Neural progenitor cell (in vitro differentiated cells): ENCODE measurements at regions not wholly inside any gene's neighbourhood (a gene's known extent, or its start where the extent isn't known, plus 50 kb on each side); places are given as distances from the start of the nearest gene placed in this dataset.

Experiments used
- DNase-seq: peaks from one replicate; pipeline ENCODE4 v3.0.0-alpha.2; 2016; ENCODE audit warnings: low spot score
- H2AFZ ChIP-seq: fragments of 200-600 bp; sonication (generic); replicated peaks from 2 replicates; pipeline ENCODE4 v1.6.1; 2016; ENCODE audit warnings: antibody characterized with exemption
- H3F3A ChIP-seq: fragments of 200-600 bp; sonication (generic); 2 replicates; pipeline ENCODE4 v1.6.1; 2016; ENCODE audit warnings: antibody characterized with exemption, low read depth
- H3K27ac ChIP-seq: fragments of 200-600 bp; sonication (generic); 2 replicates; pipeline ENCODE4 v1.5.1; 2016; ENCODE audit warnings: mild to moderate bottlenecking
- H3K27me3 ChIP-seq: fragments of 200-600 bp; sonication (generic); 2 replicates; pipeline ENCODE4 v1.6.1; 2016; ENCODE audit warnings: mild to moderate bottlenecking, moderate library complexity
- H3K36me3 ChIP-seq: fragments of 200-600 bp; sonication (generic); 2 replicates; pipeline ENCODE4 v1.5.1; 2016
- H3K4me1 ChIP-seq: fragments of 200-600 bp; sonication (generic); 2 replicates; pipeline ENCODE4 v1.6.1; 2016; ENCODE audit warnings: mixed run types
- H3K4me2 ChIP-seq: fragments of 200-600 bp; sonication (generic); 2 replicates; pipeline ENCODE4 v1.6.1; 2016
- H3K4me3 ChIP-seq: fragments of 200-600 bp; sonication (generic); 2 replicates; pipeline ENCODE4 v1.5.1; 2016
- H3K79me2 ChIP-seq: fragments of 200-600 bp; sonication (generic); 2 replicates; pipeline ENCODE4 v1.6.1; 2016; ENCODE audit warnings: low read depth
- H3K9ac ChIP-seq: fragments of 200-600 bp; sonication (generic); 2 replicates; pipeline ENCODE4 v1.6.1; 2016
- H3K9me3 ChIP-seq: fragments of 200-600 bp; sonication (generic); 2 replicates; pipeline ENCODE4 v1.5.1; 2016; ENCODE audit warnings: low read depth
- H4K20me1 ChIP-seq: fragments of 200-600 bp; sonication (generic); 2 replicates; pipeline ENCODE4 v1.6.1; 2016; ENCODE audit warnings: low read depth
- H3K27ac Mint-ChIP-seq: 3 replicates; pipeline ENCODE4 v1.8.0; 2021; ENCODE audit warnings: mixed read lengths
- H3K27me3 Mint-ChIP-seq: 2 replicates; pipeline ENCODE4 v1.8.0; 2022; ENCODE audit warnings: low read depth, mild to moderate bottlenecking, inconsistent platforms, moderate library complexity, mixed read lengths; ENCODE audit not compliant: insufficient read depth
- H3K36me3 Mint-ChIP-seq: 3 replicates; pipeline ENCODE4 v1.8.0; 2021; ENCODE audit warnings: mixed read lengths
- H3K4me1 Mint-ChIP-seq: 3 replicates; pipeline ENCODE4 v1.8.0; 2021; ENCODE audit warnings: mixed read lengths
- H3K4me3 Mint-ChIP-seq: 3 replicates; pipeline ENCODE4 v1.8.0; 2021; ENCODE audit warnings: mild to moderate bottlenecking, moderate library complexity, mixed read lengths
- H3K9me3 Mint-ChIP-seq: 3 replicates; pipeline ENCODE4 v1.8.0; 2020; ENCODE audit warnings: mixed read lengths
- CTCF ChIP-seq: fragments of 200-600 bp; sonication (generic); IDR thresholded peaks from 2 replicates; pipeline ENCODE4 v1.5.1; 2017; ENCODE audit warnings: antibody characterized with exemption, mild to moderate bottlenecking
- EZH2 ChIP-seq: fragments of 200-600 bp; sonication (generic); IDR thresholded peaks from 2 replicates; pipeline ENCODE4 v1.6.1; 2017; ENCODE audit warnings: antibody characterized with exemption, mild to moderate bottlenecking, moderate library complexity
- EZH2phosphoT487 ChIP-seq: fragments of 200-600 bp; sonication (generic); IDR thresholded peaks from 2 replicates; pipeline ENCODE4 v1.6.1; 2017; ENCODE audit warnings: antibody characterized with exemption

DNA sequence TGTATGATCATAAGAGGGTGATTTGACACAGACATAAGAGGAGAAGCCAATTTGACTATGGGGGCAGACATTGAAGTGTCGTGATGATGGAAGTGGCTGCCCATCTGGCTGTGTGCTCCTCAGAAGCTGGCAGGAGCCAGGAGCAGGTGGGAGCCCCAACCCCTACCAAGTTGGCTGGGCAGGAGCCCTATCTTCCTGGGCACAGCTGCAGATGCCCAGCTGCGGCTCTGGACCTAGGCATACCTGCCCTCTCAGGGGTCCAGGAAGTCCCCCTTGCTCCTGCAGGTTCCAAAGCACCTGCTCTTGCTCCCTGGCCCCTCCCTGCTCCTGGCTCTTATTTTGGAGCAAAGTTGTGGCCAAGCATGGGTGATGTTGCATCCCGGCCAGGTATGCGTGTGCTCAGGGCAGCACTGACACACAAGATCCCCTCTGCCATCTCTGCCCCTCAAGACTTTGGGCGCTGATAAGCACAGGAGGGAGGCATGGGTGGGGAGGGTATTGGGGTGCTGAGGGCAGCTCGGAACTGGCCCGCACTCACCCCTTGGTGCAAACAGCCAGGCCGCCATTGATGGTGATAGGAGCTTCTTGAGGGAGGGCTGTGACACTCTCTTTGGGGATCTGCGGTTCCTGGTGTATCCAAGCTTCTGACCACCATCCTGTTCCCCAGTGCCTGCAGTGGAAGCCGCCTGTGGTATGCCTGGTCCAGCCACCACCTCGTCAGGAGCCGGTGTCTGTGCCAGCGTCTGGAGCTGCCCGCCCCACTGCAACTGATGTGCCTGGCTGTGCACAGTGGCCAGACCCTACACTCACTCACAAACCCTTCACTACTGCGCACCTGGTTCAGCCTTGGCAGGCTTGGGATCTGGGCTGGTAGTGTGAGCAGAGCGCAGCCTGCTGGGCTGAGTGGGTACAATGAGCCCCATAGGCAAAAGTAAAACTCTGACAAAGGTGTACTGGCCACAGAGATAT, 230.9 kb downstream of the CDH9 start:
- no peaks in the 10 kb centered on the region for H3K27me3 ChIP-seq
- no peak overlapping the region for H3K9ac ChIP-seq
- Mint-ChIP-seq H3K9me3 (peaks cover 12% of the 10 kb centered on the region), H3K36me3 (no peaks in the 10 kb centered on the region), H3K4me1 (no peaks in the 10 kb centered on the region), H3K27ac (no peak overlapping the region), H3K4me3 (no peak overlapping the region), H3K27me3 (no peaks in the 10 kb centered on the region)
- H3K9me3 ChIP-seq, result no peaks in the 10 kb centered on the region
- TF ChIP-seq CTCF, result no peak
- no peak for TF ChIP-seq EZH2
- no peak for TF ChIP-seq EZH2phosphoT487
- H3K79me2 ChIP-seq, result no peaks in the 10 kb centered on the region
- no peak for DNase-seq
- no peaks in the 10 kb centered on the region for H4K20me1 ChIP-seq
- H3K36me3 ChIP-seq, result no peaks in the 10 kb centered on the region
- H2AFZ ChIP-seq, result no peak overlapping the region
- no peak overlapping the region for H3K4me3 ChIP-seq
- H3K4me1 ChIP-seq, result no peaks in the 10 kb centered on the region
- H3K4me2 ChIP-seq, result no peak overlapping the region
- H3F3A ChIP-seq, result no peaks in the 10 kb centered on the region
- no peak overlapping the region for H3K27ac ChIP-seq

DNA sequence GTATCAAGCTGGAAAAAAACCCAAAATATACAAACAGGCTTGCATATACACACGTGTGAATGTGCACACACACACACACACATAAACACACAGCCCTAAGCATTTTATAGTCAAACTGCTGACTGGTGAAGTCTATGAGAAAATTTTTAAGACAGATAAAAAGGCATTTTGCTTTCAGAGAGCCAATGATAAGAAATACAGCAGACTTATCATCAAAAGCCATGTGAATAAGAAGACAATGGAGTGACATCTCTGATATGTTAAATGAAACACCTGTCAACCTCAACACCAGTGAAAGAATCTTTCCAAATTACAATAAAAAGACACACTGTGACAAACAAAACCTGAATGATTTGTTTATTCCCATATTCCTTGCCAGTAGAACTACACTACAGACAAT, 233.3 kb downstream of the CDH9 start:
- Histone ChIP-seq H4K20me1 (no peaks in the 10 kb centered on the region), H3K27me3 (no peaks in the 10 kb centered on the region), H3K4me3 (no peak overlapping the region), H3F3A (no peaks in the 10 kb centered on the region), H3K4me1 (no peaks in the 10 kb centered on the region), H3K79me2 (no peaks in the 10 kb centered on the region), H3K9me3 (no peaks in the 10 kb centered on the region), H2AFZ (no peak overlapping the region), H3K4me2 (no peak overlapping the region), H3K36me3 (no peaks in the 10 kb centered on the region), H3K9ac (no peak overlapping the region), H3K27ac (no peak overlapping the region)
- Mint-ChIP-seq H3K27ac (no peak overlapping the region), H3K9me3 (peaks cover 12% of the 10 kb centered on the region), H3K4me1 (no peaks in the 10 kb centered on the region), H3K27me3 (no peaks in the 10 kb centered on the region), H3K4me3 (no peak overlapping the region), H3K36me3 (no peaks in the 10 kb centered on the region)
- no peak for TF ChIP-seq CTCF
- no peak for TF ChIP-seq EZH2phosphoT487
- no peak for TF ChIP-seq EZH2
- no peak for DNase-seq

GRCh38 chr5:26802944-26803343, 235.4 kb downstream of the CDH9 start:
- H3K4me1 ChIP-seq, result no peaks in the 10 kb centered on the region
- DNase-seq, result no peak
- no peak overlapping the region for H3K27ac ChIP-seq
- no peaks in the 10 kb centered on the region for H3K4me1 Mint-ChIP-seq
- no peak overlapping the region for H2AFZ ChIP-seq
- peaks cover 11% of the 10 kb centered on the region for H3K9me3 Mint-ChIP-seq
- H3K27ac Mint-ChIP-seq, result no peak overlapping the region
- no peaks in the 10 kb centered on the region for H3F3A ChIP-seq
- no peaks in the 10 kb centered on the region for H3K27me3 ChIP-seq
- no peaks in the 10 kb centered on the region for H3K36me3 ChIP-seq
- TF ChIP-seq EZH2phosphoT487 (no peak), CTCF (no peak), EZH2 (no peak)
- no peak overlapping the region for H3K9ac ChIP-seq
- H3K4me3 ChIP-seq, result no peak overlapping the region
- H3K4me2 ChIP-seq, result no peak overlapping the region
- H3K4me3 Mint-ChIP-seq, result no peak overlapping the region
- no peaks in the 10 kb centered on the region for H3K79me2 ChIP-seq
- no peaks in the 10 kb centered on the region for H3K36me3 Mint-ChIP-seq
- H3K27me3 Mint-ChIP-seq, result no peaks in the 10 kb centered on the region
- H4K20me1 ChIP-seq, result no peaks in the 10 kb centered on the region
- H3K9me3 ChIP-seq, result no peaks in the 10 kb centered on the region
